DOHH2 (cell line): ENCODE measurements at regions not wholly inside any gene's neighbourhood (a gene's known extent, or its start where the extent isn't known, plus 50 kb on each side); places are given as distances from the start of the nearest gene placed in this dataset.

ENCODE experiments used
- H3F3A ChIP-seq: fragments of 200-600 bp; sonication (generic), shearing (Covaris generic); 2 replicates; pipeline ENCODE4 v1.6.0; 2016; ENCODE audit warnings: antibody characterized with exemption, mild to moderate bottlenecking; ENCODE audit not compliant: control insufficient read depth, insufficient read depth
- H3K27ac ChIP-seq: fragments of 200-600 bp; sonication (generic); 2 replicates; pipeline ENCODE4 v1.5.1; 2014; ENCODE audit warnings: low read depth, mild to moderate bottlenecking, low read length, moderate library complexity
- H3K27me3 ChIP-seq: fragments of 200-600 bp; sonication (generic); 2 replicates; pipeline ENCODE4 v1.6.1; 2014; ENCODE audit warnings: mild to moderate bottlenecking, low read length, mixed read lengths; ENCODE audit not compliant: control insufficient read depth
- H3K36me3 ChIP-seq: fragments of 200-600 bp; sonication (generic); 2 replicates; pipeline ENCODE4 v1.6.1; 2014; ENCODE audit warnings: mild to moderate bottlenecking, low read length, moderate library complexity, mixed read lengths; ENCODE audit not compliant: control insufficient read depth
- H3K4me1 ChIP-seq: fragments of 200-600 bp; sonication (generic); 2 replicates; pipeline ENCODE4 v1.6.1; 2014; ENCODE audit warnings: mild to moderate bottlenecking, low read length, mixed read lengths; ENCODE audit not compliant: control insufficient read depth
- H3K4me2 ChIP-seq: fragments of 200-600 bp; sonication (generic); 2 replicates; pipeline ENCODE4 v1.6.0; 2014; ENCODE audit warnings: mild to moderate bottlenecking, low read length, moderate library complexity
- H3K4me3 ChIP-seq: fragments of 200-600 bp; sonication (generic); 2 replicates; pipeline ENCODE4 v1.5.1; 2014; ENCODE audit warnings: mild to moderate bottlenecking, low read length, mixed read lengths
- H3K79me2 ChIP-seq: fragments of 200-600 bp; sonication (generic); 2 replicates; pipeline ENCODE4 v1.6.1; 2014; ENCODE audit warnings: mild to moderate bottlenecking, low read length, mixed read lengths; ENCODE audit not compliant: control insufficient read depth
- H3K9me2 ChIP-seq: fragments of 200-600 bp; sonication (generic); replicated peaks from 2 replicates; pipeline ENCODE4 v1.6.1; 2014; ENCODE audit warnings: mild to moderate bottlenecking, low read length, mixed read lengths; ENCODE audit not compliant: control insufficient read depth
- H3K9me3 ChIP-seq: fragments of 200-600 bp; sonication (generic); 2 replicates; pipeline ENCODE4 v1.6.1; 2014; ENCODE audit warnings: antibody characterized with exemption, low read length, mixed read lengths; ENCODE audit not compliant: control insufficient read depth, insufficient read depth
- H4K20me1 ChIP-seq: fragments of 200-600 bp; sonication (generic); 2 replicates; pipeline ENCODE4 v1.6.0; 2014; ENCODE audit warnings: low read depth, mild to moderate bottlenecking, antibody characterized with exemption, low read length, moderate library complexity; ENCODE audit not compliant: control insufficient read depth, insufficient read depth
- CTCF ChIP-seq: fragments of 200-600 bp; sonication (generic); IDR thresholded peaks from one replicate; pipeline ENCODE4 v1.5.1; 2014; ENCODE audit warnings: antibody characterized with exemption, mild to moderate bottlenecking, low read depth, low read length; ENCODE audit not compliant: poor library complexity, severe bottlenecking
- EZH2phosphoT487 ChIP-seq: fragments of 200-600 bp; sonication (generic); IDR thresholded peaks from 2 replicates; pipeline ENCODE4 v1.6.1; 2017; ENCODE audit warnings: borderline replicate concordance, mild to moderate bottlenecking, antibody characterized with exemption, low read length, moderate library complexity, mixed read lengths

GRCh38 chr2:194721227-194721626 lies 935.8 kb upstream of the SLC39A10 start:
- H3K4me2 ChIP-seq: no peak overlapping the region
- H3K27ac ChIP-seq: no peak overlapping the region
- H3K36me3 ChIP-seq: no peaks in the 10 kb centered on the region
- no peaks in the 10 kb centered on the region for H3K79me2 ChIP-seq
- no peaks in the 10 kb centered on the region for H3K9me3 ChIP-seq
- no peak overlapping the region for H3K4me3 ChIP-seq
- H3F3A ChIP-seq: no peaks in the 10 kb centered on the region
- H3K27me3 ChIP-seq: no peaks in the 10 kb centered on the region
- H3K4me1 ChIP-seq: no peaks in the 10 kb centered on the region
- TF ChIP-seq EZH2phosphoT487 (no peak), CTCF (no peak)
- no peaks in the 10 kb centered on the region for H4K20me1 ChIP-seq
- no peaks in the 10 kb centered on the region for H3K9me2 ChIP-seq

DNA sequence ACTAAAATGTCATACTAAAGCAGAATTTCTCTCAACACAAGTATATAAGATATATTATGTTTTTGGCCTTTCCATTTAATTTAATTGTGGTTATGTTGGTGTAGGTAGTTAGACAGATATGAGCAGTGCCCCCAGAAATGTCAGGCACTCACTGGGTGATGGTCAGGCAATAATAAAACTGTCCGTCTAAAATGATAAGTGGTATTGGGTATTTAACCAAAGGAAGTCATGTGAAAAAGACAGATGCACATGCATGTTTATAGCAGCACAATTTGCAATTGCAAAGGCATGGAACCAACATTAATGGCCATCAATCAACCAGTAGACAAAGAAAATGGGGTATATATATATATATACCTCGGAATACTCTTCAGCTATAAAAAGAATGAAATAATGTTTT lies 936.6 kb upstream of the SLC39A10 start:
- Histone ChIP-seq H3K9me3 (no peaks in the 10 kb centered on the region), H3K9me2 (no peaks in the 10 kb centered on the region), H3K4me3 (no peak overlapping the region), H3K27ac (no peak overlapping the region), H3K27me3 (no peaks in the 10 kb centered on the region), H4K20me1 (no peaks in the 10 kb centered on the region), H3K4me1 (no peaks in the 10 kb centered on the region), H3K4me2 (no peak overlapping the region), H3K79me2 (no peaks in the 10 kb centered on the region), H3F3A (no peaks in the 10 kb centered on the region), H3K36me3 (no peaks in the 10 kb centered on the region)
- TF ChIP-seq CTCF (no peak), EZH2phosphoT487 (no peak)

- Histone ChIP-seq H3K9me3 (no peaks in the 10 kb centered on the region), H4K20me1 (no peaks in the 10 kb centered on the region), H3K4me3 (no peak overlapping the region), H3K4me1 (no peaks in the 10 kb centered on the region), H3K79me2 (no peaks in the 10 kb centered on the region), H3K27me3 (no peaks in the 10 kb centered on the region), H3F3A (no peaks in the 10 kb centered on the region), H3K36me3 (no peaks in the 10 kb centered on the region), H3K4me2 (no peak overlapping the region), H3K27ac (no peak overlapping the region), H3K9me2 (no peaks in the 10 kb centered on the region)
- TF ChIP-seq EZH2phosphoT487 (no peak), CTCF (no peak)
Measured at GRCh38 chr2:194718881-194719280, 938.1 kb upstream of the SLC39A10 start.

- Histone ChIP-seq H3K4me1 (no peaks in the 10 kb centered on the region), H3K9me2 (no peaks in the 10 kb centered on the region), H3K36me3 (no peaks in the 10 kb centered on the region), H3K9me3 (no peaks in the 10 kb centered on the region), H3K4me3 (no peak overlapping the region), H4K20me1 (no peaks in the 10 kb centered on the region), H3K27ac (no peak overlapping the region), H3F3A (no peaks in the 10 kb centered on the region), H3K4me2 (no peak overlapping the region), H3K79me2 (no peaks in the 10 kb centered on the region), H3K27me3 (no peaks in the 10 kb centered on the region)
- no peak for TF ChIP-seq CTCF
- no peak for TF ChIP-seq EZH2phosphoT487
Measured at GRCh38 chr2:194714541-194714940, 942.5 kb upstream of the SLC39A10 start.
